Glutamatergic neuron (in vitro differentiated cells): ENCODE measurements at regions not wholly inside any gene's neighbourhood (a gene's known extent, or its start where the extent isn't known, plus 50 kb on each side); places are given as distances from the start of the nearest gene placed in this dataset.

Source experiments
- DNase-seq: peaks from one replicate; pipeline ENCODE4 v3.0.0; 2022
- H3K27ac Mint-ChIP-seq: one replicate; pipeline ENCODE4 v1.8.0; 2020; ENCODE audit warnings: mild to moderate bottlenecking, mixed read lengths, inconsistent platforms; ENCODE audit not compliant: unreplicated experiment
- H3K27me3 Mint-ChIP-seq: one replicate; pipeline ENCODE4 v1.8.0; 2020; ENCODE audit warnings: mild to moderate bottlenecking, moderate library complexity, mixed read lengths, inconsistent platforms; ENCODE audit not compliant: unreplicated experiment
- H3K36me3 Mint-ChIP-seq: one replicate; pipeline ENCODE4 v1.8.0; 2020; ENCODE audit warnings: mild to moderate bottlenecking, mixed read lengths, inconsistent platforms; ENCODE audit not compliant: unreplicated experiment
- H3K4me1 Mint-ChIP-seq: one replicate; pipeline ENCODE4 v1.8.0; 2020; ENCODE audit warnings: mild to moderate bottlenecking, low read depth, mixed read lengths, inconsistent platforms; ENCODE audit not compliant: unreplicated experiment
- H3K4me3 Mint-ChIP-seq: one replicate; pipeline ENCODE4 v1.8.0; 2020; ENCODE audit warnings: mild to moderate bottlenecking, mixed read lengths, inconsistent platforms; ENCODE audit not compliant: unreplicated experiment
- H3K9me3 Mint-ChIP-seq: one replicate; pipeline ENCODE4 v1.8.0; 2020; ENCODE audit warnings: mild to moderate bottlenecking, moderate library complexity, mixed read lengths, inconsistent platforms; ENCODE audit not compliant: unreplicated experiment
- TF ChIP-seq, protein P1 (sequence below): fragments of 200-600 bp; sonication (generic); IDR thresholded peaks from one replicate; pipeline ENCODE4 v1.5.0; 2021; ENCODE audit not compliant: partially characterized antibody, unreplicated experiment

DNA sequence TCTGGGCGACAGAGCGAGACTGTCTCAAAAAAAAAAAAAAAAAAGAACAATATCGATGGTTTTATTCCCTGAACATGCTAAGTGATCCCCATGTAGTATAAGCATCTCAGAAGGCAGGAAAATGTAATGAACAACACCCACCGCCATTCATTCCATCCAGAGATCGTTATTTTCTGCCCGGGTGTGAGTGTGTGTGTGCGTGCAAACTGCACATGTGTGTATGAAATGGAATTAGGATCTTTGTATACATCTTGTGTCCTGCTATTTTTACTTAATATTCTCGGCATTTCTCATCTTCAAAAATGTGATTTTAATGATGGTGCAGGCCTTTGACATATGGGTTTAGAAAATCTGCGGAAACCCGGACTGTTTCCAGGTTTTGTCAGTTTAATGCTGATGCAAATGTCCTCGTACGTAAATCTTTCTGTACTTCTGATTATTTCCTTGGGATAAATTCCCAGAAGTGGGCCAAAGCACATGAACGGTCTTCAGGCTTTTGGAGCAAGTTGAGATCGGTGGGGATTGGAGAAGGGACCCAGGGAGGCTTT, 254.8 kb downstream of the SEC14L1 start:
- TF ChIP-seq, protein P1, sequence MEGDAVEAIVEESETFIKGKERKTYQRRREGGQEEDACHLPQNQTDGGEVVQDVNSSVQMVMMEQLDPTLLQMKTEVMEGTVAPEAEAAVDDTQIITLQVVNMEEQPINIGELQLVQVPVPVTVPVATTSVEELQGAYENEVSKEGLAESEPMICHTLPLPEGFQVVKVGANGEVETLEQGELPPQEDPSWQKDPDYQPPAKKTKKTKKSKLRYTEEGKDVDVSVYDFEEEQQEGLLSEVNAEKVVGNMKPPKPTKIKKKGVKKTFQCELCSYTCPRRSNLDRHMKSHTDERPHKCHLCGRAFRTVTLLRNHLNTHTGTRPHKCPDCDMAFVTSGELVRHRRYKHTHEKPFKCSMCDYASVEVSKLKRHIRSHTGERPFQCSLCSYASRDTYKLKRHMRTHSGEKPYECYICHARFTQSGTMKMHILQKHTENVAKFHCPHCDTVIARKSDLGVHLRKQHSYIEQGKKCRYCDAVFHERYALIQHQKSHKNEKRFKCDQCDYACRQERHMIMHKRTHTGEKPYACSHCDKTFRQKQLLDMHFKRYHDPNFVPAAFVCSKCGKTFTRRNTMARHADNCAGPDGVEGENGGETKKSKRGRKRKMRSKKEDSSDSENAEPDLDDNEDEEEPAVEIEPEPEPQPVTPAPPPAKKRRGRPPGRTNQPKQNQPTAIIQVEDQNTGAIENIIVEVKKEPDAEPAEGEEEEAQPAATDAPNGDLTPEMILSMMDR: no peak
- H3K27me3 Mint-ChIP-seq: peaks cover 9% of the 10 kb centered on the region
- peak overlapping the region; percentile 28 for H3K4me3 Mint-ChIP-seq
- no peak overlapping the region for H3K27ac Mint-ChIP-seq
- no peaks in the 10 kb centered on the region for H3K36me3 Mint-ChIP-seq
- DNase-seq: no peak
- H3K4me1 Mint-ChIP-seq: peaks cover 48% of the 10 kb centered on the region
- peaks cover 7% of the 10 kb centered on the region for H3K9me3 Mint-ChIP-seq

DNA sequence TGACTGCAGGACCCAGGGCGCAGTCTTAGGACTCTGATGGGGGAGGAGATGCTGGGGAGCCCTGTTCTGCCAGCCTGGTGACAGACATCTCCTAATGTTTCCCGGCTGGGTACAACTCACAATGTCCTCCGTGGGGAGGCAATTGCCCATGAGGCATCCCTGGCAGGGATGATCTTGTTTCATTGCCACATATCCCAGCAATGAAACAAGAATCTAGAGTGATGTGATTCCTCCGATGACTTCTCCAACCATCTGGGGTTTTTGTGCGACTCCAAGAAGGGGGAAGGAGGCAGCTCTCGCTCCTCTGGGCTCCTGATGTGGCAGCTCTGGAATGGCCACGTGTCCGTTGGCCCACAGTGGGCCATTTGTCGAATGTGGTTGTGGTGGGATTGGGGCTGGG, 255.8 kb downstream of the SEC14L1 start:
- peaks cover 4% of the 10 kb centered on the region for H3K27me3 Mint-ChIP-seq
- no peaks in the 10 kb centered on the region for H3K36me3 Mint-ChIP-seq
- TF ChIP-seq, protein P1: no peak
- H3K4me1 Mint-ChIP-seq: peaks cover 40% of the 10 kb centered on the region
- no peak for DNase-seq
- peaks cover 8% of the 10 kb centered on the region for H3K9me3 Mint-ChIP-seq
- no peak overlapping the region for H3K27ac Mint-ChIP-seq
- H3K4me3 Mint-ChIP-seq: no peak overlapping the region

DNA sequence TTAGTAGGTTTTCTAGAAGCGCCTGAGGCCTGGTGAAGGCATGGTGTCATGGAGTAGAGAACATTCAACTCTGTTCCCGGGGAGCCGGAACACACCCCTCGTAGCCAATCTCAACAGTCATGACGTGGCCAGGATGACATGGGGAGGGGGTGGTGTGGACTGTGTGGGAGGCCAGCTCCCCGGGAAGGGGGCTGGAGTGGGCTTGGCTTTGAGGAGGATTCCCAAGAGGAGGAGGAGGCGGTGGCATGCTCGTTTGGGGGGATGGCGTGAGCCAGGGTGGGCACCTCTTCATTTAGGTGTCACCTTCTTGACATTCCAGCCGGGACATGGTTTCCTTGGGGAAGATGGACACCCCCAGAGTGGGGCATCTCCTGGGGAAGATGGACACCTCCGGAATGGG, 257.5 kb downstream of the SEC14L1 start:
- no peak overlapping the region for H3K27ac Mint-ChIP-seq
- no peak overlapping the region for H3K4me3 Mint-ChIP-seq
- peaks cover 30% of the 10 kb centered on the region for H3K4me1 Mint-ChIP-seq
- no peaks in the 10 kb centered on the region for H3K36me3 Mint-ChIP-seq
- H3K9me3 Mint-ChIP-seq: peaks cover 8% of the 10 kb centered on the region
- peaks cover 5% of the 10 kb centered on the region for H3K27me3 Mint-ChIP-seq
- TF ChIP-seq, protein P1: no peak
- no peak for DNase-seq

DNA sequence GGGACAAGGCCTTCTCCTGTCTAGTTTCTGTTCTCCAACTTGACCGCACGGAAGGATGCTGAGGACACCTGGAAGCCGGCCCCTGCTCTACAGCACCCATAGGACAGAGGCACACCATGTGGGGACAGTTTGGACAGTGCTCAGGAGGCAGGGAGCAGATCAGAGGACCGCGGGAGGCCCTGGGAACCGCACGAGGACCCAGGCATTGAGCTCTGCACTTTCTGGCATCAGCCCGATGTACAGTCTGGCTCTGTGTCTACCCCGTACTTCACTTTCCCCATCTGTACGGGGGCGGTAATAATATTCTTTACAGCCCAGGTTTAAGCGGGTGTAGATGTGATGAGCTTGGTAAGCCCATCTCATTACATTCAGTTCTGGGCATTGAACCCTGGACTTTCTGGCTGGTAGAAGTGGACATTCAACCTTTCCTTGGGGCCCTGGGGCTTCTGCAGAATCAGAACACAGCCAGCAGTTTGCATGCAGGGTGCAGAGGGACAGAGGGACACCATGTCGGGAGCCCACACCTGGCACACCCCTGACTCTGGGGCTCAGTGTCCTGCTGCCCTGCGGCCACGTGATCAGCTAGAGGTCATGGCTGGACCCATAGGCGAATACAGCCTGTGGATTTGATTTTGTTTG, 258.7 kb downstream of the SEC14L1 start:
- peaks cover 5% of the 10 kb centered on the region for H3K27me3 Mint-ChIP-seq
- H3K4me3 Mint-ChIP-seq: no peak overlapping the region
- H3K27ac Mint-ChIP-seq: no peak overlapping the region
- H3K4me1 Mint-ChIP-seq: peaks cover 33% of the 10 kb centered on the region
- H3K9me3 Mint-ChIP-seq: peaks cover 8% of the 10 kb centered on the region
- DNase-seq: no peak
- TF ChIP-seq, protein P1: no peak
- H3K36me3 Mint-ChIP-seq: no peaks in the 10 kb centered on the region

DNA sequence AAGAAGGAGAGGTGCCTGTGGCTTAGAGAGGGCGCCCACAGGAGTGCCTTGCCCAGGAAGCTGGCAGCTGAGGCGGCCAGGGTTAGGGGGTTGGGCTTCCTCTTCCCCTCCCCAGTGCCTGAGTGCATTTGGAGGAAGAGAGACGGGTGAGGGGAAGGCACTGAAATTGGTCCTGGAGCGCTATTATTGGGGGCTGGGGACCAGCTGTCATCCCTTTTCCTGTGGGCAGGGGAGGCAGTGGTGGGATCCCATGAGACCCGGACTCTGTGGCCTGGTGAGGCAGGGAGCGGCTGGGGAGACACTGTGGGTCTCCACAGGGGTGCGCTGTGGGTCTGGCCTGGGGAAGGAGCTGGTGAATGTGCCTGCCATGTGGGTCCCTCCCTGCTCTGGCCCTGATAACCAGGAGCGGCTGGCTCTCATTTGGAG, 259.7 kb downstream of the SEC14L1 start:
- Mint-ChIP-seq H3K4me1 (peaks cover 29% of the 10 kb centered on the region), H3K9me3 (peaks cover 7% of the 10 kb centered on the region), H3K4me3 (no peak overlapping the region), H3K27me3 (peaks cover 5% of the 10 kb centered on the region), H3K27ac (no peak overlapping the region), H3K36me3 (no peaks in the 10 kb centered on the region)
- DNase-seq: peak; percentile 65
- TF ChIP-seq, protein P1: peak; percentile 15
